HG03025 (cell line): ENCODE measurements at regions not wholly inside any gene's neighbourhood (a gene's known extent, or its start where the extent isn't known, plus 50 kb on each side); places are given as distances from the start of the nearest gene placed in this dataset.

ENCODE experiments used
- ATAC-seq: cut with Tn5 transposase; IDR thresholded peaks from one replicate; pipeline ENCODE4 v1.9.1; 2021; ENCODE audit warnings: mild to moderate bottlenecking, moderate library complexity; ENCODE audit not compliant: unreplicated experiment, low FRiP score

- no peak for ATAC-seq
Measured at GRCh38 chr4:57446266-57446665, 336.1 kb upstream of the IGFBP7 start.

DNA sequence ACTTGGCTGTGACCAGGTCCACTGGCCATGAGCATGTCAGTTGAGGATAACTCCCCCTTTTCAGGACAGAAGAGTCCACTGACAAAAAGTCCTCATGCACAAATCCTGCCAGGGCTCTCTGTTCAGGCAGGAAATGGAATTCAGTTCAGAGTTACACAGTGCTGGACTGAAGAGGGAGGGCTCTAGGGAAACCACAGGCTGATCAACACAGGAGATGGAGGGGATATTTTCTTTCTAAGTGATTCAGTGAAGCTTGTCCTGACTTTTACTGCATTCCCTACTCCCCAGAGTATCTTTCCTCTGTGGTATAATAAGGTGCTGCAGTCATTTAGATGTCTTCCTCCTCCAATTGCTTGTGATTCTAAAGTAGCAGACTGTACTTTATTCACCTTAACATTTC, 335.5 kb upstream of the IGFBP7 start:
- no peak for ATAC-seq

DNA sequence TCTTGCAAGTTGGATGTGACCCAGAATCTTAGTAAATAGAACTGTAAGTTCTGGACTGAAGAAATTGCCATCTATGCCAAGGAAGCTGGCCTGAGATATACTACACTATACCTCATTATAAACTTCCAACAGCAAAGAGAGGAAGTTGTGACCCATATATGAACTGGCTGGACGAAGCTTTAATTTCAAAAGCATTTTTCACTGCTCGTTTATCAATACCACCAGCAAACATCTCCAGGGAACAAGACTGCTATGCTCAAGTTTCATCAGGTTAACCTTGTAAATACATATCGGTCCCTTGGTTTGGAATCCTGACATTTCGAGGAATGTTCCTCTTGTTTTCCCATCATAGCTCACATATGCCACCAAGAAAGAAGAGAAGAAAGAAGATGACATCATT, 334.5 kb upstream of the IGFBP7 start:
- ATAC-seq, result no peak

GRCh38 chr4:57443787-57444186, 333.6 kb upstream of the IGFBP7 start:
- ATAC-seq, result no peak

DNA sequence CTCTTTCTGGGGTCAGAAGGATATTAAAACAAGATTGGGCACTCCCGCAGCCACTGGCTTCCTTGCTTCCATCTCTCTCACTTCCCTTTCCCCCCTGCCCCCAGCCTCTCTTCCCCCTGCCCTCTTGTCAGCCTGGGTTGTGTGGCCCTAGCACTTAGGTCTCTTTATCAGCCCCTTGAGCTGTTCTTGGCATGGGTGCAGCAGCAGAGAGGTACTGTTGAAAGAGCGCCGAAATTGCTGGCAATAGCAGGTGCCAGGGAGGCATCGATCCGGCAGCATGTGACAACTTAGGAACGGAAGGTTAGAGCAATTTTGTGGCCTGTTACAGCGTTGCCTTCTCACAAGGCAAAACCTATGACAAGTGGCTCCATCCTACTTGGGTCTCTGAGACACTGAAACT, 333.1 kb upstream of the IGFBP7 start:
- ATAC-seq, result no peak

- no peak for ATAC-seq
Measured at GRCh38 chr4:57442831-57443291, 332.7 kb upstream of the IGFBP7 start.

DNA sequence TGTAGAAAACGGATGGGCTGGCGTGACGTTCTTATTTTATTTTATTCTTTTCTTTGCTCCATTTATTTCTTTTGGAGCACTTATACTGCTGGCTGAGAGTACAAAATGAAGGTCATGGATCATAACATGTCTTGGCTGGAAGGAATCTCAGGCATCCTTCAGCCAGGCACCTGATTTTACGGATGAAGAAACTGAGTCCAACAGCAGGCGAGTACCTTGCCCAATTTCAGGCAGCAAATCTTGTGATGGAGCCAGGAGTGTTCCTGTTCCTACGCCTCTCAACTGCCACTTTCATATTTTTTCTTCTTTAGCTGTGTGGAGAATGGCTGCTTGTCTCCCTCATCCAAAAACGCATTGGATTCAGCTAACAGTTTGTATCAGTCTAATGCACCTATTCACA, 332.1 kb upstream of the IGFBP7 start:
- ATAC-seq, result no peak

DNA sequence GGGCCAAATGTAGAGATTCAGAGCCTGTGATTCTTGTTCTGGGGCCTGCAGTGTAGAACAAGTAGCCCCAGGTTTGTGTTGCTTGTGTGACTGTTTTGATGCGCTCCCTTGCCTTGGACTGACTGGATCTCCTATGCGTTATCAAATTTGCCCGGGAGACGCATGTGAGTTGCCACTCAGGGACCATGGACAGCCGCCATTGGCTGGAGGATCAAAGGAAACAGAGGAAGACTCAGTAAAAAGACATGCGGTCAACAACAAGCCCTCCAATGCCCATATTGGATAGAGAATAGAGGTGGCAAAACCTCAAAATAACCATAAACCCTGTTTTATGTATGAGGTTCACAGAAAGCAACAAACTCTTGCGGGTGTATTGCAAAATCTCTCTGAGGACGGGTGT, 327.5 kb upstream of the IGFBP7 start:
- ATAC-seq, result no peak

DNA sequence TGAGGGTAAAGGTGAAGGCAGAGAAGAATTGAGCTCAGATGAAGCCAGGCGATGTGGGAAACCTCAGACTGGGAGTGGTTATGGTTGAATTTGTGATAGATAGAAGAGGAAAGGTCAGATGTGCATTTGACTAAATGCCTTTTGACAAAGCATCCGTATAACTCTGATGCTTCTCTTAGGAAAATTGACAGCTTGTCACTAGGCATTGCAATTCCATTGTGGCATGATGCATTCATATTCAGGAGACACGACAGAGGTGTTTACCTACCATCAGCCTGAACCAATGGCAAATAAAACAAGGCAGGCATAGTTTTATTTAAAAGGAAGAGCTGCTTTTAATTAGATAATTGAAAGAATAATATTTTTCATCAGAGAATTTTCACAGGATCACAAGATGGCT, 325.1 kb upstream of the IGFBP7 start:
- no peak for ATAC-seq

GRCh38 chr4:57430726-57431125, 320.5 kb upstream of the IGFBP7 start:
- ATAC-seq, result no peak

GRCh38 chr4:57426779-57427395, 316.7 kb upstream of the IGFBP7 start:
- peak; percentile 69 for ATAC-seq

- ATAC-seq, result no peak
Measured at GRCh38 chr4:57425610-57426009, 315.4 kb upstream of the IGFBP7 start.

DNA sequence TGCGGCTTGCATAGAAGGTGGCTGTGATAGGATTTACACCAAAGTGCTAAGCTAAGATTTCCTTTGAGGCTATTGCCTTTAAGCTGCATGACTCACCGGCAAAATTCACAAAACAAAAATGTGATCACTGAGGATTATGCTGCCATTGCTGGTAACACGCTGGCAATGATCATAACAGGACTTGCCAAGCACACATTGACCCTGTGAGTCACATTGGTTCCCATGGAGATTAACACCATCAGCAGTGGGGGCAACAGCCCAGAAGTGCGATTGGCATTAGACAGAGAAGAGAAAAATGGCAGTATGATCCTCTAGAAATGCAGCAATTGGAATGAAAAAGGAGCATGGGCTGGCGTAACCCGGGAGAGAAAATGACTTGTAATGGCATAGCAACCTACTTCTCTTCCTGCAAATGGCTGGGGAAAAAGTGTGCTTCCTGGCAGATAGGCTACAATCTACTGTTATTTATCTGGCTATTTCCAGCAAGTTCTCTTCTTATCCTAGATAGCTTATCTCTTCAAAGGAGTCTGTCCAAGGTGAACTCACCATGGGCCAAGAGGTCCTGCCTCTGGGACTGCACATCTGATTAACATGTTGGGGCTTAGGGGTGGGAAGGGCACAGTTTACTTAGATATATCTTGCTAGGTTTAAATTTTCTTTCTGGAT, 314.2 kb upstream of the IGFBP7 start:
- ATAC-seq, result no peak

DNA sequence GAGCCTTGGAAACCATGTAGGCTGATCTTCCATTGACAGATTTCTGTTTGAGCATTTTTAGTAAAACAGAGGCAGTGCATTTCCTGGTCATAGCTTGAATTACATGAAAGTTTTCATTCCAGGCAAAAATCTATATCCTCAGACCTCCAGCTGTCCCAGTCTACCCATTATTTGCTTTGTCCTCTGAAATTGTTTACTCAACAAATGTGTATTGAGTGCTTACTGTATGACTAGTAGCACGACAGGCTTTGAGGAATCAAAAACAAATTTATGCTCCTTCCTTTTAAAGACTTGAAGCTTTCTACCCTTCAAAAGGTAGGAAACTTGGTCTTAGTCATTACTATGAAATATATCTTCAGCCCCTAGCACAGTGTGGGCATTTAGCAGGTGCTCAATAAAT, 307.9 kb upstream of the IGFBP7 start:
- no peak for ATAC-seq

DNA sequence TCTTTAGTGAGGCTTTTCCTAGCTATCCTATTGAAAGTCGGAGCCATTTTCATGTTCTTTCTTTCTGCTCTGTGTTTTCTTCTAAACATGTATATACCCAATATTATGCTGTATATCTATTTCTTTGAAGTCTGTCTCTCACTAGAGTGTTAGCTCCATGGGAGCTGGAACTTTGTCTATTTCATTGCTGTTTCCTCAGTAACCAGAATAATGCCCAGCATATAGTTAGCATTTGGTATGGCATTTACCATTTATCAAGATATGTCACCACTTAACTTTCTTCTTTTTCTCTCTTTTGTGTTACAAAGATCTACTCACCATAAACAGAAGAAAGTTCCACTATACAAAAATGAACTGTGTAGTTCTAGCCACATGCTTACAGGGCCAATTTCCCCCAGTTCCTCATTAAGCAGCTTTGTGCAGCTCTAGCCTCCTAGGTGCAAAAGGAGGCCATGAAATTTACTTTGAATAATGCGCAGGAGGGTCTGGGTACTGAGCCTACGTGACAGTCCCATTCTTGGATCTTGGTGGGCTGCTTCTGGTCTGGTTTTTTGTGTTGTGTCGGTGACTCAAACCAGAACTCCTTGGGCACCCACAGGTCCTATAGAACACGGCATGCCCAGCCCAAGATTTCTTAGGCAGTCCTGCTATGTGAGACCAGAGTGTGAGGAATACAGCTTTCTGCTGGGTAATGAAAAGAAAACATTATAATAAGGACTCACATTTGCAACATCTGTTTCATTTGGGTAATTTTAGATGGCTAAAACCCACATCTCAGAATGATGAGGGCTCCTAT, 302.3 kb upstream of the IGFBP7 start:
- ATAC-seq, result no peak

GRCh38 chr4:57410331-57411052, 300.3 kb upstream of the IGFBP7 start:
- ATAC-seq, result no peak

DNA sequence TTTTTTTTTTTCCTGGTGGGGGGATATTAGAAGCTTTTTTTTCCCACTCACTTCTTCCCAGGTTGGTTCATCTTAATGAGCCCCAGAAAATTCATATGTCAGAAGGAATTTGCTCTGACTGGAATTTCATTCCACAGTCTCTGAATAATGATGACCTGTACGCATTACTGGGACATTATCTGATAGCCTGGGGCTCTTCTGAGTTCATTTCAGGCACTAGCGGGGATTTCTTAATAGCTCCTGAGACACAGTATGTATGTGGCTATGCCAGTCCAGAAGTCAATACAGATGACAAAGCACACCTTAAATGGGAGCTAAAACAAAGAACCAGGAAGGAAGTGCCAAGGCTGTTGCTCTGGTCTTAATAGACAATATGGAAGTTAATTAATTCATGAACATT, 295.2 kb upstream of the IGFBP7 start:
- ATAC-seq, result no peak

- ATAC-seq, result no peak
Measured at GRCh38 chr4:57404483-57404882, 294.3 kb upstream of the IGFBP7 start.

DNA sequence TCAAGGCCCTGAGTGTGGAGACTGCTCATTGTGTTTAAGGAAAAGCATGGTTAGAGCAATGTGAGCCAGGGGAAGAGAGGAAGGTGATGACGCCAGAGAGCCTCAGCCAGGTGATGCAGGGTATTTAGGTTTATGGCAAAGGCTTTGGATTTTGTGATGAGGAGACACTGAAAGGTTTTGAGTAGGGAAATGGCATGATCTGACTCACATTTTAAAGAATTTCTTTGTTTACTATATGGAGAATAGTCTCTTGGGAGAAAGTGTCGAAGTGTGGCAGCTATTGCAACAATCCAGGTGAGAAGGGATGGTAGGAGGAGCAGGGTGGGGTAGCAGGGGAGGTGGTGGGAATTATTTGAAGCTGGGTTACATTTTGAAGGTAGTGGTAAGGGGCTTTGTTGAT, 293.4 kb upstream of the IGFBP7 start:
- no peak for ATAC-seq

DNA sequence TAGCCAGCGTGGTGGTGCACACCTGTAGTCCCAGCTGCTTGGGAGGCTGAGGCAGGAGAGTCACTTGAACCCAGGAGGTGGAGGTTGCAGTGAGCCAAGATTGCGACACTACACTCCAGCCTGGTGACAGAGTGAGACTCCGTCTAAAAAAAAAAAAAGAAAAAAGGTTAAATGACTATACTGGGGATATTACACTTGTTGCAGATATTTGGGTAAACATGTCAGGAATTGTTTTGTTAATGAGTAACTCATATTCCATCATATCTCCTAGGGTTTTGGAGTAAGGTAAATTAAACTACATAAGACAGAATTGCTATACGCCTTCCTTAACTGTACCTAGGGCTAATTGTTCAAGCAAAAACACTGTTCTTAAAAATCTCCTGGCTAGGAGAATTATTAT, 291.4 kb upstream of the IGFBP7 start:
- no peak for ATAC-seq

- no peak for ATAC-seq
Measured at GRCh38 chr4:57378766-57379165, 268.6 kb upstream of the IGFBP7 start.
